HEK293 (cell line): ENCODE measurements at regions not wholly inside any gene's neighbourhood (a gene's known extent, or its start where the extent isn't known, plus 50 kb on each side); places are given as distances from the start of the nearest gene placed in this dataset.

Experiments used
- YY1 ChIP-seq: fragments of 450-650 bp; formaldehyde crosslinking; IDR thresholded peaks from 2 replicates; pipeline ENCODE4 v1.5.1; 2018; ENCODE audit warnings: missing biosample characterization, missing genetic modification characterization
- ZBTB49 ChIP-seq: fragments of 450-650 bp; formaldehyde crosslinking; IDR thresholded peaks from 2 replicates; pipeline ENCODE4 v1.5.1; 2016; ENCODE audit warnings: missing biosample characterization, missing genetic modification characterization, low read depth
- TF ChIP-seq, protein P1 (sequence below): fragments of 450-650 bp; formaldehyde crosslinking; IDR thresholded peaks from 2 replicates; pipeline ENCODE4 v1.5.1; 2016; ENCODE audit warnings: missing biosample characterization, missing genetic modification characterization
- TF ChIP-seq, protein P2 (sequence below): sonication (generic); formaldehyde crosslinking; IDR thresholded peaks from 2 replicates; pipeline ENCODE4 v1.8.1; 2022; ENCODE audit warnings: mild to moderate bottlenecking, moderate library complexity, missing genetic modification reagents
- TF ChIP-seq, protein P3 (sequence below): fragments of 450-650 bp; formaldehyde crosslinking; IDR thresholded peaks from 2 replicates; pipeline ENCODE4 v1.5.1; 2016; ENCODE audit warnings: missing biosample characterization, missing genetic modification characterization

DNA sequence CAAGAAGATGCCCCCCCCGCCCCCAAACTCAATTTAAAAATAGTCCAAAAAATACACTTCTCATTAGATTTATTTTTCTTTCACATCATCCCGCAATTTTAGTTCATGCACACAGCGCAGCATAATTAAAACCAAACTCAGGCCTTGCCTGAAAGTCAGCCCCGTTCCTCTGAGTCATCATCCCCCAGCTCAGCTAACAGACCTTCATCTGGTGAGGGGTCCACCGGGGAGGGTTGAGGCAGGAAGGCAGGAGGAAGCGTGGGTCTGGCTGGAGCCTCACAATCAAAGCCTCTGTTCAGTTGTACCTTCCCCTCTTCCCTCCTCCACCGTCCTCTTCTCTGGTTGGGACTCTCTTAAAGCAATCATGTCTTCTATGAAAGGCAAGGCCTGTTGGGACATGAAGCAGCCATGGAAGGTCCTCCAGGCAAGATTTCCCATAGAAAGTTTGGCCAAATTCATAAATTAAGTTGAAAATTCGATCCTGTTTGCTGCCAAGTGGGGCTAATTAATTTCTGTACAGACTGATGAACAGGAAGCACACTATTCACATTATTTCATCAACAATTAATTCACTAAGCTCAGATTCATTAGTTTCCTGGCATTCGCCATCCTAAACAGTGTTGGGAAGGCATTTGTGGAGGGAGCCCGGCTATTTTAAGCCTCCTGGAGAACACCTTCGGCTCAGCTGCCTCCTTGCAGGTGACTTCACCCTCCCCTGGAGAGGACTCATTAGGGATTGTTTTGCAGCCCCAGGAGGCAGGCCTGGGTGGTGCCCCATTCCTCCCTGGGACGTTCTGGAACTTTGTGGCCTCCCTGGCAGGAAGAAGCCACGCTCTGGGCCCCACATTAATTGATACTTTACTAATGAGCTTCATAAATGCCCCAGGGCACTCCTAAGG is 72.3 kb upstream of the BNC1 start:
- TF ChIP-seq, protein P1, sequence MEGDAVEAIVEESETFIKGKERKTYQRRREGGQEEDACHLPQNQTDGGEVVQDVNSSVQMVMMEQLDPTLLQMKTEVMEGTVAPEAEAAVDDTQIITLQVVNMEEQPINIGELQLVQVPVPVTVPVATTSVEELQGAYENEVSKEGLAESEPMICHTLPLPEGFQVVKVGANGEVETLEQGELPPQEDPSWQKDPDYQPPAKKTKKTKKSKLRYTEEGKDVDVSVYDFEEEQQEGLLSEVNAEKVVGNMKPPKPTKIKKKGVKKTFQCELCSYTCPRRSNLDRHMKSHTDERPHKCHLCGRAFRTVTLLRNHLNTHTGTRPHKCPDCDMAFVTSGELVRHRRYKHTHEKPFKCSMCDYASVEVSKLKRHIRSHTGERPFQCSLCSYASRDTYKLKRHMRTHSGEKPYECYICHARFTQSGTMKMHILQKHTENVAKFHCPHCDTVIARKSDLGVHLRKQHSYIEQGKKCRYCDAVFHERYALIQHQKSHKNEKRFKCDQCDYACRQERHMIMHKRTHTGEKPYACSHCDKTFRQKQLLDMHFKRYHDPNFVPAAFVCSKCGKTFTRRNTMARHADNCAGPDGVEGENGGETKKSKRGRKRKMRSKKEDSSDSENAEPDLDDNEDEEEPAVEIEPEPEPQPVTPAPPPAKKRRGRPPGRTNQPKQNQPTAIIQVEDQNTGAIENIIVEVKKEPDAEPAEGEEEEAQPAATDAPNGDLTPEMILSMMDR (tag by site-specific recombination): no peak
- TF ChIP-seq ZBTB49 (tag by site-specific recombination) (no peak), YY1 (tag by site-specific recombination) (no peak)
- TF ChIP-seq, protein P2, sequence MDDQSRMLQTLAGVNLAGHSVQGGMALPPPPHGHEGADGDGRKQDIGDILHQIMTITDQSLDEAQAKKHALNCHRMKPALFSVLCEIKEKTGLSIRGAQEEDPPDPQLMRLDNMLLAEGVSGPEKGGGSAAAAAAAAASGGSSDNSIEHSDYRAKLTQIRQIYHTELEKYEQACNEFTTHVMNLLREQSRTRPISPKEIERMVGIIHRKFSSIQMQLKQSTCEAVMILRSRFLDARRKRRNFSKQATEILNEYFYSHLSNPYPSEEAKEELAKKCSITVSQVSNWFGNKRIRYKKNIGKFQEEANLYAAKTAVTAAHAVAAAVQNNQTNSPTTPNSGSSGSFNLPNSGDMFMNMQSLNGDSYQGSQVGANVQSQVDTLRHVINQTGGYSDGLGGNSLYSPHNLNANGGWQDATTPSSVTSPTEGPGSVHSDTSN (CRISPR knock-in tag): no peak
- TF ChIP-seq, protein P3, sequence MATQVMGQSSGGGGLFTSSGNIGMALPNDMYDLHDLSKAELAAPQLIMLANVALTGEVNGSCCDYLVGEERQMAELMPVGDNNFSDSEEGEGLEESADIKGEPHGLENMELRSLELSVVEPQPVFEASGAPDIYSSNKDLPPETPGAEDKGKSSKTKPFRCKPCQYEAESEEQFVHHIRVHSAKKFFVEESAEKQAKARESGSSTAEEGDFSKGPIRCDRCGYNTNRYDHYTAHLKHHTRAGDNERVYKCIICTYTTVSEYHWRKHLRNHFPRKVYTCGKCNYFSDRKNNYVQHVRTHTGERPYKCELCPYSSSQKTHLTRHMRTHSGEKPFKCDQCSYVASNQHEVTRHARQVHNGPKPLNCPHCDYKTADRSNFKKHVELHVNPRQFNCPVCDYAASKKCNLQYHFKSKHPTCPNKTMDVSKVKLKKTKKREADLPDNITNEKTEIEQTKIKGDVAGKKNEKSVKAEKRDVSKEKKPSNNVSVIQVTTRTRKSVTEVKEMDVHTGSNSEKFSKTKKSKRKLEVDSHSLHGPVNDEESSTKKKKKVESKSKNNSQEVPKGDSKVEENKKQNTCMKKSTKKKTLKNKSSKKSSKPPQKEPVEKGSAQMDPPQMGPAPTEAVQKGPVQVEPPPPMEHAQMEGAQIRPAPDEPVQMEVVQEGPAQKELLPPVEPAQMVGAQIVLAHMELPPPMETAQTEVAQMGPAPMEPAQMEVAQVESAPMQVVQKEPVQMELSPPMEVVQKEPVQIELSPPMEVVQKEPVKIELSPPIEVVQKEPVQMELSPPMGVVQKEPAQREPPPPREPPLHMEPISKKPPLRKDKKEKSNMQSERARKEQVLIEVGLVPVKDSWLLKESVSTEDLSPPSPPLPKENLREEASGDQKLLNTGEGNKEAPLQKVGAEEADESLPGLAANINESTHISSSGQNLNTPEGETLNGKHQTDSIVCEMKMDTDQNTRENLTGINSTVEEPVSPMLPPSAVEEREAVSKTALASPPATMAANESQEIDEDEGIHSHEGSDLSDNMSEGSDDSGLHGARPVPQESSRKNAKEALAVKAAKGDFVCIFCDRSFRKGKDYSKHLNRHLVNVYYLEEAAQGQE (tag by site-specific recombination): no peak
